Tibial nerve (tissue), 4 donors: ENCODE measurements at regions not wholly inside any gene's neighbourhood (a gene's known extent, or its start where the extent isn't known, plus 50 kb on each side); places are given as distances from the start of the nearest gene placed in this dataset.

ENCODE experiments used
- DNase-seq, 2 donors: peaks; one replicate each; pipeline ENCODE4 v3.0.0-alpha.2; 2019; ENCODE audit warnings: low spot score in 2 of 2
- H3K27ac ChIP-seq, 4 donors: fragments of 200-600 bp; sonication (generic) in 3 of 4; one replicate each; pipeline ENCODE4 v1.5.1; 2017 to 2019; ENCODE audit warnings: mild to moderate bottlenecking in 1 of 4
- H3K27me3 ChIP-seq, 2 donors: fragments of 200-600 bp; sonication (generic) in 1 of 2; one replicate each; pipeline versions ENCODE4 v1.5.1 to v1.6.0; 2017 to 2019
- H3K36me3 ChIP-seq, 3 donors: fragments of 200-600 bp; sonication (generic); one replicate each; pipeline ENCODE4 v1.5.1; 2018 to 2019
- H3K4me1 ChIP-seq, 4 donors: fragments of 200-600 bp; sonication (generic) in 3 of 4; one replicate each; pipeline ENCODE4 v1.5.1; 2017 to 2019
- H3K4me3 ChIP-seq, 4 donors: fragments of 200-600 bp; sonication (generic) in 3 of 4; one replicate each; pipeline ENCODE4 v1.5.1; 2017 to 2019; ENCODE audit warnings: mild to moderate bottlenecking in 1 of 4, moderate library complexity in 1 of 4
- H3K9me3 ChIP-seq, 4 donors: fragments of 200-600 bp; sonication (generic) in 3 of 4; one replicate each; pipeline ENCODE4 v1.5.1; 2017 to 2019
- EP300 ChIP-seq, 2 donors: sonication (generic); formaldehyde crosslinking; IDR thresholded peaks; one replicate each; pipeline ENCODE4 v1.6.1; 2017; ENCODE audit warnings: antibody characterized with exemption in 2 of 2, mild to moderate bottlenecking in 1 of 2
- POLR2A ChIP-seq, 2 donors: fragments of 450-650 bp; IDR thresholded peaks; one replicate each; pipeline ENCODE4 v1.6.1; 2017; ENCODE audit warnings: antibody characterized with exemption in 2 of 2, mild to moderate bottlenecking in 2 of 2, moderate library complexity in 2 of 2
- WGBS, 2 donors: methylation state at CpG; one replicate each; pipeline ENCODE4 v1.1.5; 2018; 5-methylcytosine and 5-hydroxymethylcytosine counted together
- TF ChIP-seq, protein P1 (sequence below), 5 experiments: fragments of 200-600 bp in 3 of 5; fragments of 450-650 bp in 2 of 5; sonication (generic) in 3 of 5; IDR thresholded peaks; one replicate each; pipeline ENCODE4 v1.5.1; 2016 to 2019; ENCODE audit warnings: antibody characterized with exemption in 5 of 5, mild to moderate bottlenecking in 3 of 5, moderate library complexity in 2 of 5

DNA sequence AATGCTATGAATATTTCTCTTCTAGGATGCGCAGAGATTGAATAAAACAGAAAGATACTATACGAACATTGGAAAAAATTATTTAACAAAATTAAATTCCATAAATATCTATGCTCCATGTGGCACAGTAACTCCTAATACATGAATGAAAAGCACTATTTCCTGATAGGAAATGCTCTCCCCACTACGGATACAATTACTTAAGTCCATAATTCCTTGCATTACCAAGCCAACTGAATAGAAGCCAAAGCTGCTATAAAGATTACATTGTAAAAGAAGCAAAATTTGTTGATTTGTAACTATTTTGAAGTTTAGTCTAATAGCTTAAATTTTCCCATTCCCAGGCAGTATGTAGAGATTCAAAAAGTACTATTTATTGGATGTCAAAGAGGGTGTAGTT lies 61.8 kb upstream of the SNX2 start:
- TF ChIP-seq, protein P1, sequence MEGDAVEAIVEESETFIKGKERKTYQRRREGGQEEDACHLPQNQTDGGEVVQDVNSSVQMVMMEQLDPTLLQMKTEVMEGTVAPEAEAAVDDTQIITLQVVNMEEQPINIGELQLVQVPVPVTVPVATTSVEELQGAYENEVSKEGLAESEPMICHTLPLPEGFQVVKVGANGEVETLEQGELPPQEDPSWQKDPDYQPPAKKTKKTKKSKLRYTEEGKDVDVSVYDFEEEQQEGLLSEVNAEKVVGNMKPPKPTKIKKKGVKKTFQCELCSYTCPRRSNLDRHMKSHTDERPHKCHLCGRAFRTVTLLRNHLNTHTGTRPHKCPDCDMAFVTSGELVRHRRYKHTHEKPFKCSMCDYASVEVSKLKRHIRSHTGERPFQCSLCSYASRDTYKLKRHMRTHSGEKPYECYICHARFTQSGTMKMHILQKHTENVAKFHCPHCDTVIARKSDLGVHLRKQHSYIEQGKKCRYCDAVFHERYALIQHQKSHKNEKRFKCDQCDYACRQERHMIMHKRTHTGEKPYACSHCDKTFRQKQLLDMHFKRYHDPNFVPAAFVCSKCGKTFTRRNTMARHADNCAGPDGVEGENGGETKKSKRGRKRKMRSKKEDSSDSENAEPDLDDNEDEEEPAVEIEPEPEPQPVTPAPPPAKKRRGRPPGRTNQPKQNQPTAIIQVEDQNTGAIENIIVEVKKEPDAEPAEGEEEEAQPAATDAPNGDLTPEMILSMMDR (IDR thresholded peaks at IDR 0.05) = no peak
- Histone ChIP-seq H3K4me1 (no peaks in the 10 kb centered on the region), H3K27ac (no peak overlapping the region), H3K9me3 (no peaks in the 10 kb centered on the region), H3K4me3 (no peak overlapping the region), H3K27me3 (no peaks in the 10 kb centered on the region), H3K36me3 (no peaks in the 10 kb centered on the region)
- 39 to 49% methylated on average over 3 of the region's 3 CpGs for WGBS, 2 donors
- DNase-seq = no peak

- no peak overlapping the region for H3K27ac ChIP-seq
- WGBS, 2 donors = 53 to 63% methylated on average over 1 of the region's 1 CpG
- no peaks in the 10 kb centered on the region for H3K27me3 ChIP-seq
- H3K4me1 ChIP-seq = no peaks in the 10 kb centered on the region
- H3K36me3 ChIP-seq = no peaks in the 10 kb centered on the region
- no peak overlapping the region for H3K4me3 ChIP-seq
- no peak for DNase-seq
- TF ChIP-seq POLR2A (IDR thresholded peaks at IDR 0.05) = no peak
- H3K9me3 ChIP-seq = no peaks in the 10 kb centered on the region
These were observed 59.8 kb upstream of the SNX2 start for GRCh38 chr5:122715095-122715494.

- Histone ChIP-seq H3K4me1 (peaks cover 0 to 6% (median 0%) of the 10 kb centered on the region in 4 donors), H3K9me3 (no peaks in the 10 kb centered on the region), H3K27me3 (no peaks in the 10 kb centered on the region), H3K36me3 (no peaks in the 10 kb centered on the region), H3K27ac (no peak overlapping the region), H3K4me3 (no peak overlapping the region)
- TF ChIP-seq, protein P1 (IDR thresholded peaks at IDR 0.05) = no peak
- TF ChIP-seq EP300 (IDR thresholded peaks at IDR 0.05) (no peak), POLR2A (IDR thresholded peaks at IDR 0.05) (no peak)
- no peak for DNase-seq
These were observed 56.3 kb upstream of the SNX2 start for GRCh38 chr5:122718611-122719010.

- DNase-seq = no peak
- H3K4me1 ChIP-seq = peaks cover 0 to 7% (median 0%) of the 10 kb centered on the region in 4 donors
- H3K4me3 ChIP-seq = no peak overlapping the region
- no peaks in the 10 kb centered on the region for H3K36me3 ChIP-seq
- H3K27ac ChIP-seq = no peak overlapping the region
- WGBS, 2 donors = 96% methylated on average over 3 of the region's 3 CpGs
- H3K9me3 ChIP-seq = no peaks in the 10 kb centered on the region
- TF ChIP-seq, protein P1 (IDR thresholded peaks at IDR 0.05) = no peak
- TF ChIP-seq POLR2A (IDR thresholded peaks at IDR 0.05) (no peak), EP300 (IDR thresholded peaks at IDR 0.05) (no peak)
- H3K27me3 ChIP-seq = no peaks in the 10 kb centered on the region
These were observed 54.7 kb upstream of the SNX2 start for GRCh38 chr5:122719991-122720746.

DNA sequence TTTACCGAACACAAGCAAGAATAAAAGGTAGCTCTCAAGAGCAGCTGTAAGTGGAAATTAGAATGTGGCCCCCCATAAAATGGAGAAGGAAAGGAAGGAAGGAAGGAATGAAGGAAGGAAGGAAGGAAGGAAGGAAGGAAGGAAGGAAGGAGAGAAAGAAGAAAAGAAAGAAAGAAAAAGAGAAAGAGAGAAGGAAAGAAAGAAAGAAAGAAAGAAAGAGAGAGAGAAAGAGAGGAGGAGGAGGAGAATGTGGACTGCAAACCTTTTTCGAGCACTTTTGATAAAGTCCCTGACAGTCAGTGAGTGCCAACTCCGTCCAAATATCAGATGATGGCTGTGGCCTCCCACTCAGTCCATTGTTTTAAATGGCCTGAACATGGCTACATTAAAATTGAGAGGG lies 53.8 kb upstream of the SNX2 start:
- Histone ChIP-seq H3K4me1 (peaks cover 0 to 7% (median 0%) of the 10 kb centered on the region in 4 donors), H3K27me3 (no peaks in the 10 kb centered on the region), H3K27ac (no peak overlapping the region), H3K4me3 (no peak overlapping the region), H3K36me3 (no peaks in the 10 kb centered on the region), H3K9me3 (no peaks in the 10 kb centered on the region)
- DNase-seq = no peak
- WGBS, 2 donors = 67 to 78% methylated on average over 3 of the region's 3 CpGs
- TF ChIP-seq EP300 (IDR thresholded peaks at IDR 0.05) (no peak), POLR2A (IDR thresholded peaks at IDR 0.05) (no peak)
- TF ChIP-seq, protein P1 (IDR thresholded peaks at IDR 0.05) = no peak
